ENCODE measurements at regions not wholly inside any gene's neighbourhood (a gene's known extent, or its start where the extent isn't known, plus 50 kb on each side); places are given as distances from the start of the nearest gene placed in this dataset.

GRCh38 chr16:49216593-49216992 is 65.0 kb downstream of the CBLN1 start:
- H3K27ac ChIP-seq (ENCODE audit: low read depth in 2 of 2, low read length in 1 of 2) = no peak overlapping the region
- H3K79me2 ChIP-seq (ENCODE audit: insufficient read depth) = no peaks in the 10 kb centered on the region
- no peak for TF ChIP-seq USF1 (IDR thresholded peaks at IDR 0.05; ENCODE audit: borderline replicate concordance, low read depth)
- no peak for TF ChIP-seq IRF3 (IDR thresholded peaks at IDR 0.05; ENCODE audit: low read depth, low read length)
- no peak for TF ChIP-seq SIN3A (IDR thresholded peaks at IDR 0.05; ENCODE audit: borderline replicate concordance, low read depth, low read length)
- no peak for TF ChIP-seq EZH2phosphoT487 (IDR thresholded peaks at IDR 0.05; ENCODE audit: borderline replicate concordance, low read depth)
- no peak for TF ChIP-seq PBX3 (IDR thresholded peaks at IDR 0.05)
- no peaks in the 10 kb centered on the region for H3K36me3 ChIP-seq (replicated peaks in 1 of 2; ENCODE audit: control insufficient read depth in 1 of 2, insufficient read depth in 2 of 2, low read length in 1 of 2)
- H3F3A ChIP-seq (replicated peaks; ENCODE audit: insufficient read depth) = no peaks in the 10 kb centered on the region
- H3K9me2 ChIP-seq = no peaks in the 10 kb centered on the region
- no peaks in the 10 kb centered on the region for H3K9me3 ChIP-seq
- no peak overlapping the region for H3K9ac ChIP-seq
- no peaks in the 10 kb centered on the region for H3K27me3 ChIP-seq (ENCODE audit: insufficient read depth)
- WGBS (ENCODE audit: low lambda C conversion rate) = 8% methylated on average over 3 of the region's 3 CpGs
- H3K4me3 ChIP-seq (ENCODE audit: low read depth in 2 of 2, low read length in 1 of 2) = no peak overlapping the region
- CTCF ChIA-PET = no interaction called here
- H3K4me1 ChIP-seq (ENCODE audit: control insufficient read depth in 1 of 2, insufficient read depth in 2 of 2, low read depth in 1 of 2, low read length in 1 of 2) = no peaks in the 10 kb centered on the region
- no peak overlapping the region for H2AFZ ChIP-seq (ENCODE audit: low read depth)
- no peak for DNase-seq
- no peak overlapping the region for H3K4me2 ChIP-seq
- H4K20me1 ChIP-seq (ENCODE audit: insufficient read depth) = no peaks in the 10 kb centered on the region
- POLR2A ChIA-PET = no interaction called here

- no peak overlapping the region for H3K9ac ChIP-seq
- H3K36me3 ChIP-seq (replicated peaks in 1 of 2; ENCODE audit: control insufficient read depth in 1 of 2, insufficient read depth in 2 of 2, low read length in 1 of 2) = no peaks in the 10 kb centered on the region
- no peaks in the 10 kb centered on the region for H4K20me1 ChIP-seq (ENCODE audit: insufficient read depth)
- no peak for TF ChIP-seq EP300 (IDR thresholded peaks at IDR 0.05; ENCODE audit: borderline replicate concordance in 1 of 2, low read depth in 1 of 2, low read length in 1 of 2)
- TF ChIP-seq, protein P1, sequence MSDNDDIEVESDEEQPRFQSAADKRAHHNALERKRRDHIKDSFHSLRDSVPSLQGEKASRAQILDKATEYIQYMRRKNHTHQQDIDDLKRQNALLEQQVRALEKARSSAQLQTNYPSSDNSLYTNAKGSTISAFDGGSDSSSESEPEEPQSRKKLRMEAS (IDR thresholded peaks at IDR 0.05; ENCODE audit: low read depth) = no peak
- no peak for TF ChIP-seq GATA2 (CRISPR knock-in tag; IDR thresholded peaks at IDR 0.05)
- no peak for TF ChIP-seq USF1 (IDR thresholded peaks at IDR 0.05; ENCODE audit: borderline replicate concordance, low read depth)
- TF ChIP-seq TCF12 (IDR thresholded peaks at IDR 0.05) = no peak
- TF ChIP-seq FOXM1 (IDR thresholded peaks at IDR 0.05; ENCODE audit: low read depth) = no peak
- H2AFZ ChIP-seq (ENCODE audit: low read depth) = no peak overlapping the region
- H3K27ac ChIP-seq (ENCODE audit: low read depth in 2 of 2, low read length in 1 of 2) = no peak overlapping the region
- no peaks in the 10 kb centered on the region for H3K9me3 ChIP-seq
- no peak for DNase-seq
- no peaks in the 10 kb centered on the region for H3K4me1 ChIP-seq (ENCODE audit: control insufficient read depth in 1 of 2, insufficient read depth in 2 of 2, low read depth in 1 of 2, low read length in 1 of 2)
- no peaks in the 10 kb centered on the region for H3K27me3 ChIP-seq (ENCODE audit: insufficient read depth)
- H3F3A ChIP-seq (replicated peaks; ENCODE audit: insufficient read depth) = no peaks in the 10 kb centered on the region
- 25% methylated on average over 5 of the region's 5 CpGs for WGBS (ENCODE audit: low lambda C conversion rate)
- no peaks in the 10 kb centered on the region for H3K9me2 ChIP-seq
- ChIA-PET POLR2A (no interaction called here), CTCF (no interaction called here)
- no peak overlapping the region for H3K4me2 ChIP-seq
- no peaks in the 10 kb centered on the region for H3K79me2 ChIP-seq (ENCODE audit: insufficient read depth)
- H3K4me3 ChIP-seq (ENCODE audit: low read depth in 2 of 2, low read length in 1 of 2) = no peak overlapping the region
Observed at GRCh38 chr16:49213594-49213993, 68.0 kb downstream of the CBLN1 start.
